DND-41 (cell line): ENCODE measurements at regions not wholly inside any gene's neighbourhood (a gene's known extent, or its start where the extent isn't known, plus 50 kb on each side); places are given as distances from the start of the nearest gene placed in this dataset.

Experiments used
- ATAC-seq: fragments of 200-7000 bp; cut with Tn5 transposase; 3 replicates; pipeline ENCODE4 v1.9.1; 2021; ENCODE audit warnings: low read depth; ENCODE audit not compliant: insufficient read depth
- DNase-seq: peaks from one replicate; pipeline ENCODE4 v3.0.0-alpha.2; 2020
- H2AFZ ChIP-seq: 2 replicates; pipeline ENCODE4 v1.6.0; 2012; ENCODE audit warnings: low read depth, low read length
- H3K27ac ChIP-seq: 2 replicates; pipeline ENCODE4 v1.5.1; 2012; ENCODE audit warnings: low read length, inconsistent platforms
- H3K27me3 ChIP-seq: fragments of 200-600 bp; sonication (generic); 2 replicates; pipeline ENCODE4 v1.6.0; 2012; ENCODE audit warnings: low read length, mild to moderate bottlenecking, inconsistent platforms; ENCODE audit not compliant: insufficient read depth, poor library complexity
- H3K36me3 ChIP-seq: 2 replicates; pipeline ENCODE4 v1.5.1; 2012; ENCODE audit warnings: low read length, inconsistent platforms; ENCODE audit not compliant: insufficient read depth
- H3K4me1 ChIP-seq: 2 replicates; pipeline ENCODE4 v1.5.1; 2012; ENCODE audit warnings: mild to moderate bottlenecking, low read length; ENCODE audit not compliant: insufficient read depth
- H3K4me2 ChIP-seq: 2 replicates; pipeline ENCODE4 v1.6.0; 2012; ENCODE audit warnings: mild to moderate bottlenecking, moderate library complexity, low read length, inconsistent platforms; ENCODE audit not compliant: insufficient read depth
- H3K4me3 ChIP-seq, 2 experiments: fragments of 200-600 bp in 1 of 2; shearing (Covaris generic) in 1 of 2; 2 replicates each; pipeline ENCODE4 v1.5.1; 2012 to 2016; ENCODE audit warnings: inconsistent platforms in 2 of 2, low read length in 2 of 2, mild to moderate bottlenecking in 2 of 2, low read depth in 1 of 2, moderate library complexity in 1 of 2
- H3K79me2 ChIP-seq: 2 replicates; pipeline ENCODE4 v1.6.0; 2012; ENCODE audit warnings: low read length, inconsistent platforms; ENCODE audit not compliant: insufficient read depth
- H3K9ac ChIP-seq: 2 replicates; pipeline ENCODE4 v1.6.0; 2012; ENCODE audit warnings: low read depth, mild to moderate bottlenecking, inconsistent platforms, low read length, moderate library complexity
- H3K9me3 ChIP-seq: 2 replicates; pipeline ENCODE4 v1.5.1; 2012; ENCODE audit warnings: low read length, moderate library complexity, mild to moderate bottlenecking, inconsistent platforms; ENCODE audit not compliant: insufficient read depth, severe bottlenecking
- H4K20me1 ChIP-seq: 2 replicates; pipeline ENCODE4 v1.6.0; 2012; ENCODE audit warnings: low read length; ENCODE audit not compliant: insufficient read depth
- EZH2 ChIP-seq: IDR thresholded peaks from 3 replicates; pipeline ENCODE4 v1.6.1; 2012; ENCODE audit warnings: borderline replicate concordance, low read depth, mild to moderate bottlenecking, moderate library complexity, low read length, inconsistent platforms; ENCODE audit not compliant: severe bottlenecking
- TF ChIP-seq, protein P1 (sequence below): IDR thresholded peaks from 2 replicates; pipeline ENCODE4 v1.5.1; 2012; ENCODE audit warnings: borderline replicate concordance, low read length, moderate library complexity, mild to moderate bottlenecking; ENCODE audit not compliant: poor library complexity, severe bottlenecking; ENCODE audit errors: extremely low read depth

DNA sequence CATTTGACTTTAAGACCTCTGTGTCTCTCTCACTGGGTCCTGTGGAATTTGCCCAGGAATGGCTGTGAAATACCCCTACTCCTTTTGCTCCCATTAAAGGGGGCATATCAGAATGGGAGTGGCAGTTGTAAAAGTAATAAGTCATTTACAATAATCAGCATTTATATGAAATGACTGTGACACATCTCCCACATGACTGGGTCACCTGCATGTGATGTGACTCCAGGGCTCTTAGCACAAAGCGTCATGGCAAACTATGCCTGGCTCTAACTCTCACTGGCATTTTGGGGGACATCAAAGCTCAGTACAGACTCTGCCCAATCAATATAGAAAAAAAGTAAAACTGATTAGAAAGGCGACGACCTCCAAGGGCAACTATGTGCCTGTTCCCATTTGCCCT is 157.6 kb downstream of the RPS24 start:
- Histone ChIP-seq H4K20me1 (no peaks in the 10 kb centered on the region), H3K36me3 (no peaks in the 10 kb centered on the region), H2AFZ (no peak overlapping the region), H3K4me1 (no peaks in the 10 kb centered on the region), H3K9me3 (no peaks in the 10 kb centered on the region), H3K27me3 (no peaks in the 10 kb centered on the region), H3K79me2 (no peaks in the 10 kb centered on the region), H3K4me3 (no peak overlapping the region), H3K27ac (no peak overlapping the region), H3K4me2 (no peak overlapping the region), H3K9ac (no peak overlapping the region)
- ATAC-seq (no peak), DNase-seq (no peak)
- TF ChIP-seq, protein P1, sequence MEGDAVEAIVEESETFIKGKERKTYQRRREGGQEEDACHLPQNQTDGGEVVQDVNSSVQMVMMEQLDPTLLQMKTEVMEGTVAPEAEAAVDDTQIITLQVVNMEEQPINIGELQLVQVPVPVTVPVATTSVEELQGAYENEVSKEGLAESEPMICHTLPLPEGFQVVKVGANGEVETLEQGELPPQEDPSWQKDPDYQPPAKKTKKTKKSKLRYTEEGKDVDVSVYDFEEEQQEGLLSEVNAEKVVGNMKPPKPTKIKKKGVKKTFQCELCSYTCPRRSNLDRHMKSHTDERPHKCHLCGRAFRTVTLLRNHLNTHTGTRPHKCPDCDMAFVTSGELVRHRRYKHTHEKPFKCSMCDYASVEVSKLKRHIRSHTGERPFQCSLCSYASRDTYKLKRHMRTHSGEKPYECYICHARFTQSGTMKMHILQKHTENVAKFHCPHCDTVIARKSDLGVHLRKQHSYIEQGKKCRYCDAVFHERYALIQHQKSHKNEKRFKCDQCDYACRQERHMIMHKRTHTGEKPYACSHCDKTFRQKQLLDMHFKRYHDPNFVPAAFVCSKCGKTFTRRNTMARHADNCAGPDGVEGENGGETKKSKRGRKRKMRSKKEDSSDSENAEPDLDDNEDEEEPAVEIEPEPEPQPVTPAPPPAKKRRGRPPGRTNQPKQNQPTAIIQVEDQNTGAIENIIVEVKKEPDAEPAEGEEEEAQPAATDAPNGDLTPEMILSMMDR = no peak
- no peak for TF ChIP-seq EZH2

DNA sequence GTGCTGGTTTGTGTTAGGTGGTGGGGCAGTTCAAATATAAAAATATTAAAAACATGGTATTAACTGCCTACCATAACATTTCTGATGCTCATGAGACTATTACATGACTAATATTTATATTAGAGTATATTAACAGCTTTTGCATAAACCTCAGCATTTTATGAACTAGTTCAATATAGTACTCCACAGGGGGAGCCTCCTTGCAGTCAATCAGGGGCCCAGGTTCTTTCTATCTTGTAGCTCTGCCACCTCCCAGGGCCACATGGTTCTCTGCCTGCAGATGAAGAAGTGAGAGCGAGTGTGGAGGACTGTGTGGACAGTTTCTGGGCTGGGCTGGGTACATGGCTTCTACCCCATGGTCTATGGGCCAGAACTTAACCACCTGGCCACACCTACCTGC is 159.5 kb downstream of the RPS24 start:
- no peak for DNase-seq
- TF ChIP-seq, protein P1 = no peak
- TF ChIP-seq EZH2 = no peak
- ATAC-seq = no peak
- Histone ChIP-seq H3K4me2 (no peak overlapping the region), H3K4me1 (no peaks in the 10 kb centered on the region), H3K9me3 (no peaks in the 10 kb centered on the region), H4K20me1 (no peaks in the 10 kb centered on the region), H3K36me3 (no peaks in the 10 kb centered on the region), H2AFZ (no peak overlapping the region), H3K79me2 (no peaks in the 10 kb centered on the region), H3K27ac (no peak overlapping the region), H3K27me3 (no peaks in the 10 kb centered on the region), H3K9ac (no peak overlapping the region), H3K4me3 (no peak overlapping the region)

DNA sequence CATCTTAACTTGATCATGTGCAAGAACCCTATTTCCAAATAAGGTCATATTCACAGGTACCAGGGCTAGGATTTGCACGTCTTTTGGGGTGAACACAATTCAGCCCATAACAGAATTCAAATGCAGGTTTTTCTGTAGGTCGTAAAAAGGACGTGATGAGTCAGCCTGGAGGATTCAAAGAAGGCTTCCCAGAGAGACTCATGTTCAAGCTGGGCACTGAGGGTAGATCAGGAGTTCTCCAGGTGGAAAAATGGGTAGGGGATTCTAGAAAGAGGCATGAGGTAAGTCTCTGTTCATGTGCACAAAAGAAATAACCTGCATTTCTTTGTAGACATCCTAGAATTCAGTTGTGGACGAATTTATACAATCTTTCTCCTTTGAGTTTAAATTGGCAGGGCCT is 160.4 kb downstream of the RPS24 start:
- Histone ChIP-seq H4K20me1 (no peaks in the 10 kb centered on the region), H3K27ac (no peak overlapping the region), H3K4me2 (no peak overlapping the region), H3K9ac (no peak overlapping the region), H3K36me3 (no peaks in the 10 kb centered on the region), H3K79me2 (no peaks in the 10 kb centered on the region), H3K27me3 (no peaks in the 10 kb centered on the region), H3K9me3 (no peaks in the 10 kb centered on the region), H3K4me1 (no peaks in the 10 kb centered on the region), H2AFZ (no peak overlapping the region), H3K4me3 (no peak overlapping the region)
- DNase-seq = no peak
- ATAC-seq = no peak
- TF ChIP-seq EZH2 = no peak
- TF ChIP-seq, protein P1 = no peak
